ENCODE measurements at regions not wholly inside any gene's neighbourhood (a gene's known extent, or its start where the extent isn't known, plus 50 kb on each side); places are given as distances from the start of the nearest gene placed in this dataset.

GRCh38 chr1:22254756-22255155, 111.9 kb upstream of the WNT4 start:
- DNase-seq (ENCODE audit: low spot score): no peak
- H3K27ac ChIP-seq: peak overlapping the region; percentile 80
- CTCF ChIA-PET: interaction anchor here (0.6 kb wide), 1 partner anchor 161 kb away, joined by 5 read pairs; no protein-coding TSS in a partner anchor
- no peak for TF ChIP-seq CTCF (conservative IDR thresholded peaks at IDR 0.05; ENCODE audit: low read depth)
- POLR2A ChIA-PET (ENCODE audit: low non-redundant PET): no interaction called here

GRCh38 chr1:22255341-22256212, 112.7 kb upstream of the WNT4 start:
- TF ChIP-seq CTCF (conservative IDR thresholded peaks at IDR 0.05; ENCODE audit: low read depth): no peak
- no peak for DNase-seq (ENCODE audit: low spot score)
- ChIA-PET CTCF (interaction anchor here (0.6 kb wide), 1 partner anchor 160 kb away, joined by 5 read pairs; no protein-coding TSS in a partner anchor), POLR2A (ENCODE audit: low non-redundant PET) (no interaction called here)
- peak overlapping the region; percentile 80 for H3K27ac ChIP-seq

GRCh38 chr1:22256213-22256512, 113.3 kb upstream of the WNT4 start:
- no peak for TF ChIP-seq CTCF (conservative IDR thresholded peaks at IDR 0.05; ENCODE audit: low read depth)
- peak overlapping the region; percentile 80 for H3K27ac ChIP-seq
- ChIA-PET CTCF (interaction anchor here (0.6 kb wide), 1 partner anchor 29 kb away, joined by 3 read pairs; no protein-coding TSS in a partner anchor), POLR2A (ENCODE audit: low non-redundant PET) (no interaction called here)
- DNase-seq (ENCODE audit: low spot score): no peak

GRCh38 chr1:22257290-22258275, 114.7 kb upstream of the WNT4 start:
- no peak for DNase-seq (ENCODE audit: low spot score)
- CTCF ChIA-PET: no interaction called here
- no peak overlapping the region for H3K27ac ChIP-seq
- POLR2A ChIA-PET (ENCODE audit: low non-redundant PET): no interaction called here
- TF ChIP-seq CTCF (conservative IDR thresholded peaks at IDR 0.05; ENCODE audit: low read depth): no peak

GRCh38 chr1:22258698-22259097, 115.8 kb upstream of the WNT4 start:
- POLR2A ChIA-PET (ENCODE audit: low non-redundant PET): no interaction called here
- no peak for DNase-seq (ENCODE audit: low spot score)
- no peak for TF ChIP-seq CTCF (conservative IDR thresholded peaks at IDR 0.05; ENCODE audit: low read depth)
- H3K27ac ChIP-seq: no peak overlapping the region
- CTCF ChIA-PET: interaction anchor here (1.7 kb wide), 1 partner anchor 16 kb away, joined by 7 read pairs; no protein-coding TSS in a partner anchor

- DNase-seq (ENCODE audit: low spot score): no peak
- CTCF ChIA-PET: interaction anchor here (0.6 to 1.7 kb wide), 2 partner anchors 15 to 369 kb away, joined by 7 read pairs; no protein-coding TSS in a partner anchor
- POLR2A ChIA-PET (ENCODE audit: low non-redundant PET): no interaction called here
- H3K27ac ChIP-seq: peak overlapping the region; percentile 48
- TF ChIP-seq CTCF (conservative IDR thresholded peaks at IDR 0.05; ENCODE audit: low read depth): no peak
Observed at GRCh38 chr1:22259551-22260282, 116.8 kb upstream of the WNT4 start.
